ACC112 (cell line): ENCODE measurements at regions not wholly inside any gene's neighbourhood (a gene's known extent, or its start where the extent isn't known, plus 50 kb on each side); places are given as distances from the start of the nearest gene placed in this dataset.

ENCODE experiments used
- H2AFZ ChIP-seq: fragments of 200-600 bp; sonication (generic); one replicate; pipeline ENCODE4 v1.6.0; 2017; ENCODE audit warnings: antibody characterized with exemption, low read length; ENCODE audit not compliant: unreplicated experiment
- H3K27ac ChIP-seq: fragments of 200-600 bp; sonication (generic); 2 replicates; pipeline ENCODE4 v1.5.1; 2014; ENCODE audit warnings: low read depth, mild to moderate bottlenecking, antibody characterized with exemption, low read length, moderate library complexity
- H3K27me3 ChIP-seq: fragments of 200-600 bp; sonication (generic); 2 replicates; pipeline ENCODE4 v1.6.1; 2014; ENCODE audit warnings: mild to moderate bottlenecking, antibody characterized with exemption, low read length, moderate library complexity, mixed read lengths; ENCODE audit not compliant: insufficient read depth
- H3K36me3 ChIP-seq: fragments of 200-600 bp; sonication (generic); 2 replicates; pipeline ENCODE4 v1.6.1; 2016; ENCODE audit warnings: mild to moderate bottlenecking, antibody characterized with exemption, low read length, moderate library complexity, mixed read lengths; ENCODE audit not compliant: insufficient read depth
- H3K4me1 ChIP-seq: fragments of 200-600 bp; sonication (generic); one replicate; pipeline ENCODE4 v1.6.1; 2016; ENCODE audit warnings: low read length, mixed read lengths; ENCODE audit not compliant: insufficient read depth, unreplicated experiment, control insufficient read depth
- H3K4me3 ChIP-seq: fragments of 200-600 bp; sonication (generic); 2 replicates; pipeline ENCODE4 v1.5.1; 2014; ENCODE audit warnings: mild to moderate bottlenecking, low read depth, low read length
- H3K79me2 ChIP-seq: fragments of 200-600 bp; sonication (generic); one replicate; pipeline ENCODE4 v1.6.0; 2016; ENCODE audit warnings: low read length; ENCODE audit not compliant: control insufficient read depth, unreplicated experiment, insufficient read depth

- no peak overlapping the region for H2AFZ ChIP-seq
- no peaks in the 10 kb centered on the region for H3K79me2 ChIP-seq
- H3K27ac ChIP-seq, result no peak overlapping the region
- H3K36me3 ChIP-seq, result no peaks in the 10 kb centered on the region
- no peak overlapping the region for H3K4me3 ChIP-seq
- no peaks in the 10 kb centered on the region for H3K4me1 ChIP-seq
- no peaks in the 10 kb centered on the region for H3K27me3 ChIP-seq
These were observed 252.1 kb downstream of the RBM43 start for GRCh38 chr2:151009437-151010175.

- no peak overlapping the region for H2AFZ ChIP-seq
- no peak overlapping the region for H3K27ac ChIP-seq
- no peaks in the 10 kb centered on the region for H3K4me1 ChIP-seq
- no peaks in the 10 kb centered on the region for H3K27me3 ChIP-seq
- no peak overlapping the region for H3K4me3 ChIP-seq
- H3K36me3 ChIP-seq, result no peaks in the 10 kb centered on the region
- H3K79me2 ChIP-seq, result no peaks in the 10 kb centered on the region
These were observed 254.3 kb downstream of the RBM43 start for GRCh38 chr2:151007365-151007764.

- no peak overlapping the region for H3K27ac ChIP-seq
- no peak overlapping the region for H3K4me3 ChIP-seq
These were observed 258.6 kb downstream of the RBM43 start for GRCh38 chr2:151002959-151003600.

GRCh38 chr2:150997702-150998440, 263.8 kb downstream of the RBM43 start:
- H3K27ac ChIP-seq, result no peak overlapping the region
- H3K4me1 ChIP-seq, result no peaks in the 10 kb centered on the region
- no peak overlapping the region for H3K4me3 ChIP-seq
- no peaks in the 10 kb centered on the region for H3K79me2 ChIP-seq
- H3K27me3 ChIP-seq, result no peaks in the 10 kb centered on the region
- H3K36me3 ChIP-seq, result no peaks in the 10 kb centered on the region
- H2AFZ ChIP-seq, result no peak overlapping the region

More at GRCh38 chr2:151002959-151003600, 258.6 kb downstream of the RBM43 start:
- Histone ChIP-seq H3K79me2 (no peaks in the 10 kb centered on the region), H2AFZ (no peak overlapping the region), H3K27me3 (no peaks in the 10 kb centered on the region), H3K36me3 (no peaks in the 10 kb centered on the region), H3K4me1 (no peaks in the 10 kb centered on the region)

- no peak overlapping the region for H3K4me3 ChIP-seq
- H3K27me3 ChIP-seq, result no peaks in the 10 kb centered on the region
- H3K27ac ChIP-seq, result no peak overlapping the region
- no peak overlapping the region for H2AFZ ChIP-seq
- H3K36me3 ChIP-seq, result no peaks in the 10 kb centered on the region
- no peaks in the 10 kb centered on the region for H3K79me2 ChIP-seq
- H3K4me1 ChIP-seq, result no peaks in the 10 kb centered on the region
These were observed 264.6 kb downstream of the RBM43 start for GRCh38 chr2:150997066-150997465.

GRCh38 chr2:150994076-150994475, 267.6 kb downstream of the RBM43 start:
- Histone ChIP-seq H3K27ac (no peak overlapping the region), H2AFZ (no peak overlapping the region), H3K36me3 (no peaks in the 10 kb centered on the region), H3K79me2 (no peaks in the 10 kb centered on the region), H3K27me3 (no peaks in the 10 kb centered on the region), H3K4me1 (no peaks in the 10 kb centered on the region), H3K4me3 (no peak overlapping the region)

GRCh38 chr2:150989969-150990368, 271.7 kb downstream of the RBM43 start:
- Histone ChIP-seq H2AFZ (no peak overlapping the region), H3K27me3 (no peaks in the 10 kb centered on the region), H3K79me2 (no peaks in the 10 kb centered on the region), H3K4me1 (no peaks in the 10 kb centered on the region), H3K4me3 (no peak overlapping the region), H3K27ac (no peak overlapping the region), H3K36me3 (no peaks in the 10 kb centered on the region)

- no peak overlapping the region for H3K27ac ChIP-seq
- H3K27me3 ChIP-seq, result no peaks in the 10 kb centered on the region
These were observed 275.9 kb downstream of the RBM43 start for GRCh38 chr2:150985741-150986140.

GRCh38 chr2:150983314-150983897, 278.3 kb downstream of the RBM43 start:
- H3K79me2 ChIP-seq, result no peaks in the 10 kb centered on the region
- no peaks in the 10 kb centered on the region for H3K4me1 ChIP-seq
- no peak overlapping the region for H3K4me3 ChIP-seq
- no peak overlapping the region for H3K27ac ChIP-seq
- H2AFZ ChIP-seq, result no peak overlapping the region
- H3K27me3 ChIP-seq, result no peaks in the 10 kb centered on the region
- no peaks in the 10 kb centered on the region for H3K36me3 ChIP-seq

More at GRCh38 chr2:150985741-150986140, 275.9 kb downstream of the RBM43 start:
- no peaks in the 10 kb centered on the region for H3K4me1 ChIP-seq
- no peaks in the 10 kb centered on the region for H3K79me2 ChIP-seq
- H3K36me3 ChIP-seq, result no peaks in the 10 kb centered on the region
- H3K4me3 ChIP-seq, result no peak overlapping the region
- H2AFZ ChIP-seq, result no peak overlapping the region

- no peak overlapping the region for H2AFZ ChIP-seq
- H3K27ac ChIP-seq, result no peak overlapping the region
- no peaks in the 10 kb centered on the region for H3K27me3 ChIP-seq
- H3K4me3 ChIP-seq, result no peak overlapping the region
- no peaks in the 10 kb centered on the region for H3K4me1 ChIP-seq
- no peaks in the 10 kb centered on the region for H3K36me3 ChIP-seq
- H3K79me2 ChIP-seq, result no peaks in the 10 kb centered on the region
These were observed 279.8 kb downstream of the RBM43 start for GRCh38 chr2:150981826-150982225.
